Neural cell (in vitro differentiated cells): ENCODE measurements at regions not wholly inside any gene's neighbourhood (a gene's known extent, or its start where the extent isn't known, plus 50 kb on each side); places are given as distances from the start of the nearest gene placed in this dataset.

Experiments
- CTCF ChIP-seq: fragments of 450-650 bp; IDR thresholded peaks from 2 replicates; pipeline ENCODE4 v1.5.1; 2014; ENCODE audit warnings: antibody characterized with exemption, mild to moderate bottlenecking, moderate library complexity; ENCODE audit not compliant: poor library complexity, severe bottlenecking
- EP300 ChIP-seq: fragments of 450-650 bp; conservative IDR thresholded peaks from 2 replicates; pipeline ENCODE4 v1.6.1; 2014; ENCODE audit warnings: antibody characterized with exemption, mild to moderate bottlenecking, moderate library complexity; ENCODE audit not compliant: poor library complexity, severe bottlenecking
- MXI1 ChIP-seq: fragments of 450-650 bp; conservative IDR thresholded peaks from 2 replicates; pipeline ENCODE4 v1.6.1; 2014; ENCODE audit warnings: antibody characterized with exemption, mild to moderate bottlenecking; ENCODE audit not compliant: poor library complexity, severe bottlenecking
- POLR2AphosphoS5 ChIP-seq: IDR thresholded peaks from 2 replicates; pipeline ENCODE4 v1.6.1; 2012
- RAD21 ChIP-seq: fragments of 450-650 bp; conservative IDR thresholded peaks from 2 replicates; pipeline ENCODE4 v1.6.1; 2014; ENCODE audit warnings: antibody characterized with exemption, mild to moderate bottlenecking, moderate library complexity
- REST ChIP-seq: IDR thresholded peaks from 2 replicates; pipeline ENCODE4 v1.6.1; 2012; ENCODE audit warnings: borderline replicate concordance
- SMC3 ChIP-seq: fragments of 450-650 bp; conservative IDR thresholded peaks from 2 replicates; pipeline ENCODE4 v1.6.1; 2014; ENCODE audit warnings: antibody characterized with exemption, mild to moderate bottlenecking, moderate library complexity; ENCODE audit not compliant: poor library complexity
- TAF1 ChIP-seq: IDR thresholded peaks from 2 replicates; pipeline ENCODE4 v1.6.1; 2012; ENCODE audit warnings: low read depth

GRCh38 chr1:57803586-57803985 lies 379.7 kb upstream of the DAB1 start:
- TF ChIP-seq EP300: no peak
- TF ChIP-seq CTCF: no peak
- TF ChIP-seq REST: no peak
- no peak for TF ChIP-seq TAF1
- no peak for TF ChIP-seq POLR2AphosphoS5
- no peak for TF ChIP-seq SMC3
- TF ChIP-seq MXI1: no peak
- no peak for TF ChIP-seq RAD21
